Lung (tissue), 11 donors: ENCODE measurements at regions not wholly inside any gene's neighbourhood (a gene's known extent, or its start where the extent isn't known, plus 50 kb on each side); places are given as distances from the start of the nearest gene placed in this dataset.

Experiments
- ATAC-seq: fragments of 200-7000 bp; cut with Tn5 transposase; one replicate; pipeline ENCODE4 v1.9.1; 2020; ENCODE audit warnings: moderate number of reproducible peaks; ENCODE audit not compliant: insufficient read depth, low FRiP score
- DNase-seq, 3 donors: peaks; one replicate each; pipeline ENCODE4 v3.0.0-alpha.2; 2013 to 2017
- H3K27ac ChIP-seq, 2 donors: one replicate each; pipeline ENCODE4 v1.5.1; 2013; ENCODE audit warnings: mild to moderate bottlenecking in 2 of 2, moderate library complexity in 2 of 2, control low read depth in 1 of 2, inconsistent platforms in 1 of 2, low read depth in 1 of 2, low read length in 1 of 2
- H3K27me3 ChIP-seq, 3 donors: one replicate each; pipeline ENCODE4 v1.5.1; 2013; ENCODE audit warnings: low read length in 2 of 3; ENCODE audit not compliant: control insufficient read depth in 3 of 3, insufficient read depth in 3 of 3
- H3K36me3 ChIP-seq, 4 donors: one replicate each; pipeline ENCODE4 v1.5.1; 2013; ENCODE audit warnings: low read length in 4 of 4, mild to moderate bottlenecking in 1 of 4, moderate library complexity in 1 of 4; ENCODE audit not compliant: control insufficient read depth in 4 of 4, insufficient read depth in 4 of 4
- H3K4me1 ChIP-seq, 5 donors: one replicate each; pipeline ENCODE4 v1.5.1; 2013; ENCODE audit warnings: low read length in 5 of 5, mild to moderate bottlenecking in 2 of 5, moderate library complexity in 1 of 5; ENCODE audit not compliant: control insufficient read depth in 5 of 5, insufficient read depth in 5 of 5
- H3K4me3 ChIP-seq: one replicate; pipeline ENCODE4 v1.5.1; 2013; ENCODE audit warnings: mild to moderate bottlenecking, control low read depth, moderate library complexity
- H3K9ac ChIP-seq, 2 donors: one replicate each; pipeline ENCODE4 v1.5.1; 2013; ENCODE audit warnings: low read length in 2 of 2, control low read depth in 1 of 2; ENCODE audit not compliant: insufficient read depth in 1 of 2
- H3K9me3 ChIP-seq, 4 donors: one replicate each; pipeline ENCODE4 v1.5.1; 2013; ENCODE audit warnings: low read length in 3 of 4, mild to moderate bottlenecking in 1 of 4, moderate library complexity in 1 of 4; ENCODE audit not compliant: control insufficient read depth in 4 of 4, insufficient read depth in 3 of 4
- WGBS, 2 donors: extraction: QIAGEN DNeasy Blood & Tissue Kit; methylation state at CpG; one replicate each; pipeline ENCODE4 v1.1.7; 2013; 5-methylcytosine and 5-hydroxymethylcytosine counted together
- TF ChIP-seq, protein P1 (sequence below): IDR thresholded peaks from 2 replicates; pipeline ENCODE4 v1.5.1; 2012; ENCODE audit warnings: mild to moderate bottlenecking; ENCODE audit errors: control extremely low read depth, extremely low read depth
- donor health status: control.
- donor health status: control.
- donor health status: Bipolar disorder and iron deficiency.
- donor health status: healthy.
- donor health status: DM: yes; HTN: yes; CAD: no.

DNA sequence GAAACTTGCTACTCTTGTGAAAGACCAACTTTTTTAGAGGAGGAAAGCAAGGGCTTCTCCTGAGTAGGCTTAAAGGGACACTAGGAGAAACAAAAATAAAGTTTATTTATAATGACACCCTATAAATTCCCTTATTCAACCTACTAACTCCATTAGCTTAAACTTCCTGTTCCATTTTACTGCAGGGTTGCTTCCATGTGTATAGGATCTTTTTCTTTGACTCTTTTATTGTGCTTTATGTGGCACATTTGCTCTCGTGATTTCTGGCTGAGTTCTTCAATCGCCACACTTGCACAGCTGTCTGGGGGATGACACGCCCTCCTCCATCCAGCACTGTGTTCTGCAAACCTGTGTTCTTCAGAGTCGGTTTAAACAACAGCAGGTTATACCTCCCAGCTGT is 225.7 kb upstream of the NPVF start:
- 70 to 80% methylated on average over 4 of the region's 4 CpGs for WGBS, 2 donors
- ATAC-seq = no peak

DNA sequence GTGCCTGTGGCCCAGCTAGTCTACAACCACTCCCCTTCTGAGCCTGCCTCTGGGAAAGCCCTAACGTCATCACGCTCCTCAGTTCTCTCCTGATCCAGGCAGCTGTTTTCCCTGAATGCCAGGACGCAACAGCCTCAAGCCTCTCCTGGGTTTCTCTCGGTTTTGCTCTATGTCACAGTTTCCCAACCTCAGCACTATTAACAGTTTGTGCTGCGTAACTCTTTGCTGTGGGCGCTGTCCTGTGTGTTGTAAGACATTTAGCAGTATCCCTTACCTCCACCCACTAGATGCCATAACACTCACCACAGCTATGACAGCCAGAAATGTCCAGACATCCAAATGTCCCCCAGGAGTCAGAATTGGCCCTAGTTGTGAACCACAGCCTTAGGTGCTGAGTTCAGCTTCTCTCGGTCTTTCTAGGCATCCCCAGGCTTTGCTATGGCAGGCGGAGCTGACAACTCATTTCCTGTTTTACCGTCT is 226.3 kb upstream of the NPVF start:
- ATAC-seq = peak; percentile 30
- DNase-seq = peak; percentile 23 to 70 (median 54)
- Histone ChIP-seq H3K9me3 (no peaks in the 10 kb centered on the region), H3K27ac (peak overlapping the region in 1 of 2 donors; percentile 42), H3K9ac (peak overlapping the region in 1 of 2 donors; percentile 29), H3K4me3 (no peak overlapping the region), H3K36me3 (no peaks in the 10 kb centered on the region), H3K4me1 (peaks cover 0 to 34% (median 17%) of the 10 kb centered on the region in 5 donors), H3K27me3 (no peaks in the 10 kb centered on the region)
- 55 to 59% methylated on average over 9 of the region's 9 CpGs for WGBS, 2 donors
- TF ChIP-seq, protein P1, sequence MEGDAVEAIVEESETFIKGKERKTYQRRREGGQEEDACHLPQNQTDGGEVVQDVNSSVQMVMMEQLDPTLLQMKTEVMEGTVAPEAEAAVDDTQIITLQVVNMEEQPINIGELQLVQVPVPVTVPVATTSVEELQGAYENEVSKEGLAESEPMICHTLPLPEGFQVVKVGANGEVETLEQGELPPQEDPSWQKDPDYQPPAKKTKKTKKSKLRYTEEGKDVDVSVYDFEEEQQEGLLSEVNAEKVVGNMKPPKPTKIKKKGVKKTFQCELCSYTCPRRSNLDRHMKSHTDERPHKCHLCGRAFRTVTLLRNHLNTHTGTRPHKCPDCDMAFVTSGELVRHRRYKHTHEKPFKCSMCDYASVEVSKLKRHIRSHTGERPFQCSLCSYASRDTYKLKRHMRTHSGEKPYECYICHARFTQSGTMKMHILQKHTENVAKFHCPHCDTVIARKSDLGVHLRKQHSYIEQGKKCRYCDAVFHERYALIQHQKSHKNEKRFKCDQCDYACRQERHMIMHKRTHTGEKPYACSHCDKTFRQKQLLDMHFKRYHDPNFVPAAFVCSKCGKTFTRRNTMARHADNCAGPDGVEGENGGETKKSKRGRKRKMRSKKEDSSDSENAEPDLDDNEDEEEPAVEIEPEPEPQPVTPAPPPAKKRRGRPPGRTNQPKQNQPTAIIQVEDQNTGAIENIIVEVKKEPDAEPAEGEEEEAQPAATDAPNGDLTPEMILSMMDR = no peak

More for the DNA sequence above, 225.7 kb upstream of the NPVF start:
- no peaks in the 10 kb centered on the region for H3K27me3 ChIP-seq
- no peaks in the 10 kb centered on the region for H3K9me3 ChIP-seq
- no peak overlapping the region for H3K9ac ChIP-seq
- H3K36me3 ChIP-seq = no peaks in the 10 kb centered on the region
- H3K27ac ChIP-seq = no peak overlapping the region
- H3K4me1 ChIP-seq = peaks cover 0 to 34% (median 17%) of the 10 kb centered on the region in 5 donors
- no peak overlapping the region for H3K4me3 ChIP-seq
- TF ChIP-seq, protein P1 = no peak
- peak in 2 of 3 donors; percentile 36 for DNase-seq

DNA sequence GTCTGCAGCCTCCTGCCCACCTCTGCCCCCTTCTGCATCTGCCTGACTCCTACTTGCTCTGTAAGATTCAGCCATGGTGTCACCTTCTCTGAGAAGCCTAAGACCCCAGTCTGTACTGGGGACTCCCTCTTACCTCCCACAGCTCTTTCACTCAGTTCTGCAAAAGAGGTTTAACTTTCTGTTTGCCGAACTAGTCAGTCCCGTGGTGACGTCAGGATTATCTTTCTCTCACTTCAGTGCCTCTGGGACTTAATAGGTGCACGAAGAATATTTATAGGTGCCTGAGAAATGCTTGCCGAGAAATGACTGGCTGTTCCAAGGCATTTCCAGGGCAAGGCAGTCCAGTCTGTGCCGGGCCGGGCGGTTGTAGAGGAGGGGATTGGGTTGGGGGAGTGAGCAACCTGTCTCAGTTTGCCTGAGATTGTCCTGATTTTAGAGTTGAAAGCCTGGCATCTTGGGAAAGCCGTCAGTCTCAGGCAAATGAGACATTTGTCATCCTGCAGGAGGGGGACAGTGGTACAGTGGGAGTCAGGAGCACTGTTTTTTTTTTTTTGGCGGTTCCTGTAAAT is 227.5 kb upstream of the NPVF start:
- H3K4me1 ChIP-seq = peaks cover 0 to 34% (median 17%) of the 10 kb centered on the region in 5 donors
- H3K4me3 ChIP-seq = no peak overlapping the region
- H3K27me3 ChIP-seq = no peaks in the 10 kb centered on the region
- DNase-seq (no peak), ATAC-seq (no peak)
- H3K27ac ChIP-seq = no peak overlapping the region
- no peaks in the 10 kb centered on the region for H3K9me3 ChIP-seq
- H3K36me3 ChIP-seq = no peaks in the 10 kb centered on the region
- 88 to 89% methylated on average over 10 of the region's 10 CpGs for WGBS, 2 donors
- H3K9ac ChIP-seq = no peak overlapping the region
- TF ChIP-seq, protein P1 = no peak
